ENCODE measurements at regions not wholly inside any gene's neighbourhood (a gene's known extent, or its start where the extent isn't known, plus 50 kb on each side); places are given as distances from the start of the nearest gene placed in this dataset.
"Not testable (repeated sequence)": the region's sequence is repeated elsewhere in the genome, so short reads cannot be mapped to it uniquely, and the experiment has no call there.

GRCh38 chr3:110928016-110928662 is 143.5 kb upstream of the NECTIN3 start:
- DNase-seq: no peak

- DNase-seq: no peak
These were observed 141.8 kb upstream of the NECTIN3 start for GRCh38 chr3:110929816-110930215.

GRCh38 chr3:110932567-110932966 is 139.0 kb upstream of the NECTIN3 start:
- DNase-seq: no peak

GRCh38 chr3:110933821-110934426 is 137.7 kb upstream of the NECTIN3 start:
- no peak for DNase-seq

GRCh38 chr3:110938629-110939028 is 133.0 kb upstream of the NECTIN3 start:
- DNase-seq: no peak

- no peak for DNase-seq
These were observed 131.6 kb upstream of the NECTIN3 start for GRCh38 chr3:110940055-110940454.

GRCh38 chr3:110944782-110945181 is 126.8 kb upstream of the NECTIN3 start:
- DNase-seq: no peak

- DNase-seq: no peak
These were observed 124.8 kb upstream of the NECTIN3 start for GRCh38 chr3:110946810-110947209.

- not testable (repeated sequence) for DNase-seq
These were observed 122.4 kb upstream of the NECTIN3 start for GRCh38 chr3:110949194-110949593.

GRCh38 chr3:110955301-110955880 is 116.2 kb upstream of the NECTIN3 start:
- no peak for DNase-seq

GRCh38 chr3:110956081-110956480 is 115.5 kb upstream of the NECTIN3 start:
- no peak for DNase-seq

- no peak for DNase-seq
These were observed 114.2 kb upstream of the NECTIN3 start for GRCh38 chr3:110957247-110958025.

GRCh38 chr3:110958313-110959147 is 113.1 kb upstream of the NECTIN3 start:
- no peak for DNase-seq

- DNase-seq: no peak
These were observed 105.6 kb upstream of the NECTIN3 start for GRCh38 chr3:110965976-110966375.

- no peak for DNase-seq
These were observed 104.5 kb upstream of the NECTIN3 start for GRCh38 chr3:110966966-110967663.

- DNase-seq: no peak
These were observed 103.5 kb upstream of the NECTIN3 start for GRCh38 chr3:110968076-110968475.

GRCh38 chr3:110969229-110970211 is 102.1 kb upstream of the NECTIN3 start:
- no peak for DNase-seq

GRCh38 chr3:110971010-110971601 is 100.5 kb upstream of the NECTIN3 start:
- DNase-seq: no peak

GRCh38 chr3:110973263-110973895 is 98.2 kb upstream of the NECTIN3 start:
- no peak for DNase-seq

GRCh38 chr3:110974902-110975301 is 96.7 kb upstream of the NECTIN3 start:
- no peak for DNase-seq

Measured in NCI-H82 (cell line).